Endothelial cell (in vitro differentiated cells): ENCODE measurements at regions not wholly inside any gene's neighbourhood (a gene's known extent, or its start where the extent isn't known, plus 50 kb on each side); places are given as distances from the start of the nearest gene placed in this dataset.
"Not testable (repeated sequence)": the region's sequence is repeated elsewhere in the genome, so short reads cannot be mapped to it uniquely, and the experiment has no call there.

ENCODE experiments used
- DNase-seq: peaks from one replicate; pipeline ENCODE4 v3.0.0; 2021; ENCODE audit warnings: low spot score
- H3K27ac Mint-ChIP-seq: one replicate; pipeline ENCODE4 v1.8.0; 2021; ENCODE audit warnings: mixed read lengths, inconsistent platforms; ENCODE audit not compliant: unreplicated experiment
- H3K27me3 Mint-ChIP-seq: one replicate; pipeline ENCODE4 v1.8.0; 2021; ENCODE audit warnings: mild to moderate bottlenecking, moderate library complexity, mixed read lengths, inconsistent platforms; ENCODE audit not compliant: unreplicated experiment
- H3K36me3 Mint-ChIP-seq: one replicate; pipeline ENCODE4 v1.8.0; 2021; ENCODE audit warnings: mild to moderate bottlenecking, low read depth, mixed read lengths, inconsistent platforms; ENCODE audit not compliant: unreplicated experiment
- H3K4me1 Mint-ChIP-seq: one replicate; pipeline ENCODE4 v1.8.0; 2021; ENCODE audit warnings: mild to moderate bottlenecking, mixed read lengths, inconsistent platforms; ENCODE audit not compliant: unreplicated experiment
- H3K4me3 Mint-ChIP-seq: one replicate; pipeline ENCODE4 v1.8.0; 2021; ENCODE audit warnings: mild to moderate bottlenecking, mixed read lengths, inconsistent platforms; ENCODE audit not compliant: unreplicated experiment
- H3K9me3 Mint-ChIP-seq: one replicate; pipeline ENCODE4 v1.8.0; 2021; ENCODE audit warnings: mixed read lengths, inconsistent platforms; ENCODE audit not compliant: unreplicated experiment
- CTCF ChIP-seq: fragments of 200-600 bp; sonication (generic); IDR thresholded peaks from one replicate; pipeline ENCODE4 v1.5.0; 2021; ENCODE audit warnings: antibody characterized with exemption; ENCODE audit not compliant: unreplicated experiment

- no peak for TF ChIP-seq CTCF
- no peaks in the 10 kb centered on the region for H3K36me3 Mint-ChIP-seq
- no peak for DNase-seq
- peaks cover 2% of the 10 kb centered on the region for H3K27me3 Mint-ChIP-seq
- H3K4me3 Mint-ChIP-seq, result no peak overlapping the region
- H3K27ac Mint-ChIP-seq, result no peak overlapping the region
- no peaks in the 10 kb centered on the region for H3K4me1 Mint-ChIP-seq
- H3K9me3 Mint-ChIP-seq, result no peaks in the 10 kb centered on the region
These were observed 1237.1 kb upstream of the GOT2 start for GRCh38 chr16:59971264-59971663.

GRCh38 chr16:59964232-59964924 is 1230.3 kb upstream of the GOT2 start:
- DNase-seq, result no peak
- Mint-ChIP-seq H3K4me3 (no peak overlapping the region), H3K4me1 (no peaks in the 10 kb centered on the region), H3K36me3 (no peaks in the 10 kb centered on the region), H3K27me3 (peaks cover 2% of the 10 kb centered on the region), H3K9me3 (no peaks in the 10 kb centered on the region), H3K27ac (no peak overlapping the region)
- no peak for TF ChIP-seq CTCF

- H3K36me3 Mint-ChIP-seq, result no peaks in the 10 kb centered on the region
- H3K4me3 Mint-ChIP-seq, result no peak overlapping the region
- no peaks in the 10 kb centered on the region for H3K4me1 Mint-ChIP-seq
- no peak for DNase-seq
- no peaks in the 10 kb centered on the region for H3K9me3 Mint-ChIP-seq
- peaks cover 3% of the 10 kb centered on the region for H3K27me3 Mint-ChIP-seq
- no peak overlapping the region for H3K27ac Mint-ChIP-seq
- TF ChIP-seq CTCF, result no peak
These were observed 1225.2 kb upstream of the GOT2 start for GRCh38 chr16:59959311-59959710.

GRCh38 chr16:59950431-59950830 is 1216.3 kb upstream of the GOT2 start:
- no peaks in the 10 kb centered on the region for H3K4me1 Mint-ChIP-seq
- H3K9me3 Mint-ChIP-seq, result no peaks in the 10 kb centered on the region
- DNase-seq, result no peak
- H3K36me3 Mint-ChIP-seq, result no peaks in the 10 kb centered on the region
- H3K27me3 Mint-ChIP-seq, result no peaks in the 10 kb centered on the region
- no peak overlapping the region for H3K4me3 Mint-ChIP-seq
- H3K27ac Mint-ChIP-seq, result no peak overlapping the region
- TF ChIP-seq CTCF, result no peak

GRCh38 chr16:59944041-59944440 is 1209.9 kb upstream of the GOT2 start:
- not testable (repeated sequence) for H3K27ac Mint-ChIP-seq, H3K4me1 Mint-ChIP-seq, DNase-seq, H3K4me3 Mint-ChIP-seq, H3K27me3 Mint-ChIP-seq, H3K9me3 Mint-ChIP-seq, H3K36me3 Mint-ChIP-seq
